ENCODE measurements at regions not wholly inside any gene's neighbourhood (a gene's known extent, or its start where the extent isn't known, plus 50 kb on each side); places are given as distances from the start of the nearest gene placed in this dataset.

DNA sequence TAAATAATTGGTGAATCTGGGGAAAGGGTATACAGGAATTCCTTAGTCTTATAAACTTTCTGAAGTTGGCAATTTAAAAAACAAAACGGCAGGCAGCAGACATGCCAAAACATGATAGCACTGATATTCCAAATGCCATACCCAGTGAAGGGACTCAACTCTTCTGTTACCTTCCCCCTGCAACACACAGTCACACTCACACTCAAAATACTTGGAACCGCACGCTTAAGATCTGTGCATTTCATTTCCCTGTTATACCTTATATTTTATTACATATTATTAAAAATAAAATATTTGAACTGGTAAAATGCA, 123.4 kb downstream of the ZFP36L2 start:
- TF ChIP-seq CTCF (IDR thresholded peaks at IDR 0.05) (no peak), POLR2A (IDR thresholded peaks at IDR 0.05) (no peak), EP300 (IDR thresholded peaks at IDR 0.05) (no peak)

Measured in tibial nerve (tissue), 4 donors.